HG03342 (cell line): ENCODE measurements at regions not wholly inside any gene's neighbourhood (a gene's known extent, or its start where the extent isn't known, plus 50 kb on each side); places are given as distances from the start of the nearest gene placed in this dataset.
"Not testable (repeated sequence)": the region's sequence is repeated elsewhere in the genome, so short reads cannot be mapped to it uniquely, and the experiment has no call there.

Source experiments
- ATAC-seq: cut with Tn5 transposase; IDR thresholded peaks from one replicate; pipeline ENCODE4 v1.9.1; 2021; ENCODE audit warnings: mild to moderate bottlenecking, moderate library complexity; ENCODE audit not compliant: unreplicated experiment

- no peak for ATAC-seq
Observed at GRCh38 chr2:64792995-64793639, 139.4 kb upstream of the SERTAD2 start.

DNA sequence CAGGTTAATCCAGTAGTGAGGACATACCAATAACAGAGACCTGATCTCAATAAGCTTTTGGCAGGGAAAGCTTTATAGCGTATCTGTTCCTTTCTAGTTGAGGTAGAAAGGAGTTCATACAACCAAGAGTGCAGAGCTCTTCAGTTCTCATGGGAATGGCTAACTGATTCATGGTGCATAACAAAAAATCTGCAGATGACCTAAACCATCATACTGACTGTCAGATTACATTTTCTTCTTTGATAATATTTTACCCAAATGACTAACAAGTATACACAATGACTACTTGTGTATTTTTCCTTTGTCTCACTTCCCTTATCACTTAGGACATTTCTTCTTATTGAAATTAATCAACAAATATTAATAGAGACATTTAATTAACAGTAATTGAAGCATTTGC lies 140.0 kb upstream of the SERTAD2 start:
- no peak for ATAC-seq

DNA sequence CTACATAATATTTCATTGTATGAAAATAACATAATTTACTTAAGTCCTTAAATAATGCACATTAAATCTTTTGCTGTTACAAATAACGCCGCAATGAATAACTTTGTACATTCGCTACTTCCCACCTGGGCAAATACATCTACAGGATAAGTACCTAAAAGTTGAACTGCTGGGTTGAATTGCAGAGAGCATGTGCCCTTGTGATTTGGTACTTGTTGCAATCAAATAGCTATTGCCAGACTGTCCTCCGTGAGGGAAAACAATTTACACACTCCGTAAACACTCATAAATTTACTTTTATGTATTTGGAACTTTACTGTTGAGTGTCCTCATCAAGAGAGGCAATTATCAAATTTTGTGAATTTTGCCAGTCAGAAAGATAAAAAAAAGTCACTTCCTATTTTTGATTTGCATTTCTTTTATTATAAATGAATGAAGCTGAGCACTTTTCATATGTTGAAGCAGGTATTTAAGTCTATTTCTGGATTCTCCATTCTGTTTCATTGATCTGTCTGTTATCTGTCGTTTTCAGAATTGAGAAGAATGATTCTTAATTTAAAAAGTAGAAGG lies 140.8 kb upstream of the SERTAD2 start:
- ATAC-seq = no peak

DNA sequence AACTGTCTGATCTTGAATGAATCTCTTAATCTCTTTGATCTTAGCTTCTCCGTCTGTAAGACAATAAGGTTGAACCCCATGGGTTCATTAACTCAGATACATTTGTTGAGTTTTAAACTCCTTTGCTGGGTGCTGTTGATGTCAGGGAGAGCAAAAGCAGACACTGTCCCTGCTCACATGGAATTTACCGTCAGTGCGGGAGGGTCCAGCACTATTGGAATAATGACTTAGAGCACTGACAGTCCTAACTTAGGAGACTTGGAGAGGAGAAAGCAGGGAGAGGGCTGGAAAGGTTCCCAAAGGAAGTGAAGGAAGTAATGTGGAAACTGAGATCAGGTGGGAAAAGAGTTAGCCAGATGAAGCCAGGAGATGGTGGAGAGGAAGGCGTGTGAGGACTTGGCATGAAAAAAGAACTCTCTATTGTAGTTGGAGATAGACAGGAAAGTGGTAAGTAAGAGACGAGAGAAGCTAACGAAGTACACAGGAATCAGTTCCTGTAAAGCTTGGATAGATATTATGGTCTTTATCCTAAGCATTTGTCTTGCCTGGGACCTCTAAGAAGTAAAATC lies 141.4 kb upstream of the SERTAD2 start:
- ATAC-seq = no peak

- ATAC-seq = no peak
Observed at GRCh38 chr2:64796926-64797325, 143.2 kb upstream of the SERTAD2 start.

DNA sequence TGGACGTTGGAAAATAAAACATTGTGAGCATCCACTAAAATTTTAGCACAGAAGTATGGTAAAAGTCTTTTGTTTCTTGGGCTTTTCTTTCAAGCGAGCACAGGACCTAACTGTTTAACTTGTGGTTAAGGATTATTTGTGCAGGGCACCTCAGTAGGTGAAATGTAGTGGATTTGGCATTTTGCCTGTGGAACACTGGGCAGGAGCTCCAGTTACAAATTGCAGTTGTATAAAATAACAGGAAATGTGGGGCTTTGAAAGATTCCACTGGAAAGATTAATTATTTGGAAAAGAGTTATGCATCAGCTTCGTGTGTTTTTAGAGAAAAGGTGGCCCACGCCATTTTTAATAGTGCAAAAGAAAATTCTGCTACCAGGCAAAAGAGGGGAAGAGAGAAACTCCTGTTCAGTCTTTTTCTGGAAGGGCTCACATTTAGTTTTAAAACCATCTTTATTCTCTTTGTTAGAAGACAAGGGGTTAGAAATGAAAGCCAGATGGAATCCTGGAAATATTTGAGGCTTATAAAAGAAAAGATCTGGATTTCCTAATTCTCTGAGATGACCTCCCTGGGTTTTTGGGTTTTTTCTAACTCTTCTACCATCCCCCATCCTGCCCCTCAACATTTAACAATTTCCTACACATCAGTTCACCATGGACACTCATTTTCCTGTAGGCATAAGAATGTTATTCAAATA lies 144.3 kb upstream of the SERTAD2 start:
- ATAC-seq = no peak

GRCh38 chr2:64799592-64800252 lies 146.0 kb upstream of the SERTAD2 start:
- ATAC-seq = no peak

- ATAC-seq = no peak
Observed at GRCh38 chr2:64803776-64804175, 150.1 kb upstream of the SERTAD2 start.

- ATAC-seq = no peak
Observed at GRCh38 chr2:64804651-64805050, 150.9 kb upstream of the SERTAD2 start.

DNA sequence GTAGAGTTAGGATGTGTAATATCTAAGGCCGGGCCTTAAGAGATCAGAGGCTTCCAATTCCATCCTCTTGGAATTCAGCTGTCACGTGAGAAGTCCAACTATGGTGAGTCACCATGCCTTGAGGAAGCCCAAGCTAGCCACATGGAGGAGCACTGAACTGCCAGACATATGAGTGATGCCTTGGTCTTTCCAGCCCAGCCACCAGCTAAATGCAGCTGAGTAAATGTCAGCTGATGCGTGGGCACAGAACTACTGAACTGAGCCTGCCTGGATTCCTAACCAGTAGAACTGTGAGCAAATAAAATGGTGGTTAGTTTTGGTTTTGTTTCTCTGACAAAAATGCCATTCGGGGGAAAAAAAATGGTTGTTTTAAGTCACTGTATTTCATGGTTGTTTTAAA lies 153.7 kb upstream of the SERTAD2 start:
- ATAC-seq = no peak

DNA sequence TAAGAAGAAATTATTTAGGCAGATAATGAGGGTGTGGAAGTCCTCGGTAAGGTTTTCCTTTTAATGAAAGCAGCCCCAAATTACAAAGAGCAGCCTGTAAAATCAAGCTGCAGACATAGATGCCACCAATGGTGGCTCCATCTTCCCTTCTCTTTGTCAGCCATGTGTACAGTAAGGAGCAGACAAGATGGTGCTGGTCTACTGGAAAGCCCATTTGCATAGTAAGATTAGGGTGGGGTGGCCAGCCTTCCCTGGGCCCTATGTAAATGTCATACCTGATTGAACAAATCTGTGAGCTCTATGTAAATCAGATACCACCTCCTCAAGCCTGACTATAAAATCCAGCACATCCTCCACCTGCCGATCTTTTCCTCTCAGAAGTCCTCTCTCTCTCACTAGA lies 154.4 kb upstream of the SERTAD2 start:
- ATAC-seq = no peak

DNA sequence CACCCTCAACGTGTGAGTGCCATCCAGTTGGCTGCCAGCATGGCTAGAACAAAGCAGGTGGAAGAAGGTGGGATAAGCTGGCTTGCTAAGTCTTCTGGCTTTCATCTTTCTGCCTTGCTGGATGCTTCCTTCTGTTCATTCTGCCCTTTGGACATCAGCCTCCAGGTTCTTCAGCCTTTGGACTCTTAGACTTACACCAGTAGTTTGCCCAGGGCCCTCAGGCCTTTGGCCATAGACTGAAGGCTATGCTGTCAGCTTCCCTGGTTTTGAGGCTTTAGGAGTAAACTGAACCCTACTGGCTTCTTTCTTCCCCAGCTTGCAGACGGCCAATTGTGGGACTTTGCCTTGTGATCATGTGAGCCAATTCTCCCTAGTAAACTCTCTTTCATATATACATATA lies 155.0 kb upstream of the SERTAD2 start:
- no peak for ATAC-seq

DNA sequence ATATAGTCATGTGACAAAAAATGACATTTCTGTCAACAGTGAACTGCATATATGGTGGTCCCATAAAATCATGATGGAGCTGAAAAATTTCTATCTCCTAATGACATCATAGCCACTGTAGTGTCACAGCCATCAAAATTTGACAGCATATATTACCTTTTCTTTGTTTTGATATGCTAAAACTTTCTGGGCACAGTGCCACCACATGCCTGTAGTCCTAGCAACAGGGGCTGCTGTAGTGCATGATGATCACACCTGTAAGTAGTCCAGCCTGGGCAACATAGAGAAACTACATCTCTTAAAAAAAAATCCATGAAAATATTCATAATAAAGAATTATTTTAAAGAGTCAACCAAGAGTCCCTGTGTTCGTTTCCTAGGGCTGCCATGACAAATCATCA lies 155.5 kb upstream of the SERTAD2 start:
- no peak for ATAC-seq

GRCh38 chr2:64812285-64812684 lies 158.6 kb upstream of the SERTAD2 start:
- ATAC-seq = no peak

DNA sequence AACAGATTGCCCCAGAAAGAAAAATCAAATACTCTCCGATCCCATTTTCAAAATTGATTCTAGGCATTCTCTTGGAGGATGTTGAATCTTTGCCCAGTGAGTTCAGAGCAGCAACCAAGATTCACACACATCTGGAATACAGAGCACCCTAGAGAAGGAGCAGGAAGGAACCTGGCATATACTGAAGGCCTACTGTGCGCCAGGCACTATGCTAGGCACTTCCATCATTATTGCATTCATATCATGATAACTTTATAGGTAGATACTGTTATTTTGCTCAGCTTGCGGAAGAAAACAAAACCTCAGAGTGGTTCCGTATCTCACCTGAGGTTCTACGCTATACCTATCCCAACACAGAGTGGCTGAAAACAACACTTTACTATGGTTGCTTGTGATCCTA lies 160.3 kb upstream of the SERTAD2 start:
- ATAC-seq = no peak

DNA sequence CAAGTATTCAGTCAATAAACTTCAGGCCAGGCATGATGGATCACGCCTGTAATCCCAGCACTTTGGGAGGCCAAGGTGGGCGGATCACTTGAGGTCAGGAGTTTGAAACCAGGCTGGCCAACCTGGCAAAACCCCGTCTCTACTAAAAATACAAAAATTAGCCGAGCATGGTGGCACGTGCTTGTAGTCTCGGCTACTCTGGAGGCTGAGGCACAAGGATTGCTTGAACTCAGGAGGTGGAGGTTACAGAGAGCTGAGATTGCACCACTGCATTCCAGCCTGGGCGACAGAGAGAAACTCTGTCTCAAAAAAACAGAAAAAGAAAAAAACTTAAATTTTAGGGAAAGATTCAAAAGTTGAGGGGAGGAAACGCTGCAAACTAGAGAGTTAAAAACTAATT lies 162.8 kb upstream of the SERTAD2 start:
- ATAC-seq = not testable (repeated sequence)

DNA sequence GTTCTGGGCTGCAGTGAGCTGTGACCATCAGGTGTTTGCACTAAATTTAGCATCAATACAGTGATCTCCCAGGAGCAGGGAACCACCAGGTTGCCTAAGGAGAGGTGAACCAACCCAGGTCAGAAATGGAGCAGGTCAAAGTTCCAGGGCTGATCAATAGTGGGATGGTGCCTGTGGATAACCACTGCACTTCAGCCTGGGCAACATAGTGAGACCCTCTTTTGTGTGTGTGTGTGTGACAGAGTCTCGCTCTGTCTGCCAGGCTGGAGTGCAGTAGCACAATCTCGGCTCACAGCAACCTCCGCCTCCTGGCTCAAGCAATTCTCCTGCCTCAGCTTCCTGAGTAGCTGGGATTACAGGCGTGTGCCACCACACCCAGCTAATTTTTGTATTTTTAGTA lies 163.7 kb upstream of the SERTAD2 start:
- no peak for ATAC-seq

- ATAC-seq = no peak
Observed at GRCh38 chr2:64818664-64819060, 164.9 kb upstream of the SERTAD2 start.

DNA sequence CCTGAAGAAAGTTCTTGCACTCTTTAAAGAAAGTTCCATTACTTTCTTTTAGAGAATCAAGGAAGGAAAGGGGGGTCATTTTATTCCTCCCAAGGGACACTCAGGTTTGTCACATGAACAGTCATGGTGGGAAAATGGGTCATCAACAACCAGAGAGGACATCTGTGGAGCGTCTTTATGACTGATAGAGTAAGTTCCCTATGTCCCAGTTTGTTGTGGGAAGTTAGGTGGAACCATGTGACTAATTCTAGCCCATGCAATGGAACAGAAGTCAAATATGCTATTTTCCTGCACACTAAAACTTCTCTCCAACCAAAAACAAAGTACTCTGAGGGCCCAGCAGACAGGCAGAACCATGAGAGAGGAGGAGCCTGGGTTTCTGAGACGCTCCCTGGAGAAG lies 165.6 kb upstream of the SERTAD2 start:
- peak; percentile 7 for ATAC-seq

DNA sequence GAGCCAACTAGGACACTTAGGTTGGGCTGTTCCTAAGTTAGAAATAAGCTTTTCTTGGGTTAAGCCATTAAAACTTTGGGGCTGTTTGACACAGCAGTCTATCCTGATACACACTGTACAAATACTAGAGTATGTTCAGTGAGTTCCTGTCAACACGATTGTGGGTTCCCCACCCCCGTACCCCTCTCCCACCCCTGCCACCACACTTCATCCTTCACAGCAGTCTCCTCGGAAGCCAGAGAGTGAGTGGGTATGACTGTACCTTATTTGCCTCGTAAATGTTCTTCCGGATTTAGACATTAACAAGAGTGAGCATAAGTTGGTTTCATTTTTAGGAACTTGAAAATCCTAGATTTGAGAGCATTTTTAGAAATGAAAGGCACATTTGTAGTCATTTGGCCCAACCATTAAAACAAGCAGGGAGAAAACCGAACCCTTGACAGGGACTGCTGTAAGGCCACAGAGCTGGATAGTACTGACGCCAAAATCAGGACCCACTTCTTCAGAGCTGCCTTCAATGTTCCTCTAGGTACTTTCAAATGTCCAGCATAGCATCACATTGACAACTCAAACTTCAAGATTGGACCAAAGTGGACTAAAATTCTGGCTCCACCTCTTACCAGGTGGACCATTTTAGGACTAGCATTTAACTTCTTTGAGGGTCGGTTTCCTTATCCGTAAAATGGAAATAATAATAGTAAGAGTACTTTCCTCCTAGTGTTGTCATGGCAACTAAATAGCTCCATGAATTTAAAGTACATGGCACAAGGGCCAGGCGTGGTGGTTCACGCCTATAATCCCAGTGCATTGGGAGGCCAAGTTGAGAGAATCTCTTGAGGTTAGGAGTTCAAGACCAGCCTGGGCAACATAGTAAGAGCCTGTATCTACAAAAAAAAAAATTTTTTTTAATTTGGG lies 166.3 kb upstream of the SERTAD2 start:
- peak; percentile 94 for ATAC-seq

DNA sequence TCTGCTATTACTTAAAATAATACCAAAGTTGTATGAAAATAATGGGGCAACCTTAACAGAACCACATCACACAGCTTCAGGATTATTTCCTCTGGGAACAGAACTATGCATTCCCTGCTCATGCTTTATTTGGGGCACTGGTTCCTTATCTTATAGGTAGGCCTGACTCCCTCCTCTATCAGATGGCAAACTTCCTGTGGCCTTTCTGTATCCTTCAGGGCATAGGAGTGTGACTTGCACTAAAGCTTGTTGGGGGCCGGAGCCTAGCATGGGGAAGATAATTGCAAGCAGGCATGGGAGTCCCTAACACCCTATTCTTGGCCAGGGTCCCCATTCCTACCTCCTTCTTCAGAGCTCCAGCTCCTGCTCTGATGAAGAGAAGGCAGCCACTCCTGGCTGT lies 167.2 kb upstream of the SERTAD2 start:
- ATAC-seq = no peak
